ENCODE measurements at regions not wholly inside any gene's neighbourhood (a gene's known extent, or its start where the extent isn't known, plus 50 kb on each side); places are given as distances from the start of the nearest gene placed in this dataset.

DNA sequence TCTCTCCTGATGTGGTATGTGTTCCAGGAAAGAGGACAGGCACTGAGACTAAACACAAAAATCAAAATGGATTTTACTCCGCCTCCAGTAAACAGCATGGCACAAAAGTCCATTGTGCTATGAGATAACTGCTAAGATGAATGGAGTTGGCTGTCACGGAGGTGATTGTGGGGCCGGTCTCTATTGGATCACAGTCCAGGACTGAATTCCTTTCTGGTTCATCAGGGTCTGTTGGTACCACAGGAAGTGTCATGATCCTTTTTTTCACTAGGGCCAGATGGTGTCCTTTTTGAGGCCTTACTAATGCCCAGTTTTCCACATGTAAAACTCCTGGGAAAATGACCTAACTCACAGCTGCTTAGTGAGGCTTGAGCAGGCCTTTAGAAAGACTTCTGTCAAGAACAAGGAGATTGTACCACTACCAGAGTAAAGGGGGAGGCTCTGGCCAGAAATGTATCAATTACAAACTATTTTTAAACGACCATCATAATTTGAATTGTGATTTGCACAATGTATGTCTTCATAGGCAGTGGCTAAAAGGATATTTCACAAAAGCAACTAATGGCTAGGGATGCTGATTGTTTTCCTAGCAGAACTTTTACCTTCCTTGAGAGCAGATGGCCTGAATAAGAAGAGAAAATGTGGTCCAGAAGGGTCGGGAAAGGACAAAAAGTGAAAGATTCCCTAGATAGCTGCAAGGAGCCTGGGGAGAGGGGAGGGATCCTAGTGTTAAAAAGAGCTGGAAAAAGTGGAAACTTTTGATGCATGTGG, 192.2 kb upstream of the POU3F2 start:
- TF ChIP-seq, protein P1, sequence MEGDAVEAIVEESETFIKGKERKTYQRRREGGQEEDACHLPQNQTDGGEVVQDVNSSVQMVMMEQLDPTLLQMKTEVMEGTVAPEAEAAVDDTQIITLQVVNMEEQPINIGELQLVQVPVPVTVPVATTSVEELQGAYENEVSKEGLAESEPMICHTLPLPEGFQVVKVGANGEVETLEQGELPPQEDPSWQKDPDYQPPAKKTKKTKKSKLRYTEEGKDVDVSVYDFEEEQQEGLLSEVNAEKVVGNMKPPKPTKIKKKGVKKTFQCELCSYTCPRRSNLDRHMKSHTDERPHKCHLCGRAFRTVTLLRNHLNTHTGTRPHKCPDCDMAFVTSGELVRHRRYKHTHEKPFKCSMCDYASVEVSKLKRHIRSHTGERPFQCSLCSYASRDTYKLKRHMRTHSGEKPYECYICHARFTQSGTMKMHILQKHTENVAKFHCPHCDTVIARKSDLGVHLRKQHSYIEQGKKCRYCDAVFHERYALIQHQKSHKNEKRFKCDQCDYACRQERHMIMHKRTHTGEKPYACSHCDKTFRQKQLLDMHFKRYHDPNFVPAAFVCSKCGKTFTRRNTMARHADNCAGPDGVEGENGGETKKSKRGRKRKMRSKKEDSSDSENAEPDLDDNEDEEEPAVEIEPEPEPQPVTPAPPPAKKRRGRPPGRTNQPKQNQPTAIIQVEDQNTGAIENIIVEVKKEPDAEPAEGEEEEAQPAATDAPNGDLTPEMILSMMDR (IDR thresholded peaks at IDR 0.05), result no peak

DNA sequence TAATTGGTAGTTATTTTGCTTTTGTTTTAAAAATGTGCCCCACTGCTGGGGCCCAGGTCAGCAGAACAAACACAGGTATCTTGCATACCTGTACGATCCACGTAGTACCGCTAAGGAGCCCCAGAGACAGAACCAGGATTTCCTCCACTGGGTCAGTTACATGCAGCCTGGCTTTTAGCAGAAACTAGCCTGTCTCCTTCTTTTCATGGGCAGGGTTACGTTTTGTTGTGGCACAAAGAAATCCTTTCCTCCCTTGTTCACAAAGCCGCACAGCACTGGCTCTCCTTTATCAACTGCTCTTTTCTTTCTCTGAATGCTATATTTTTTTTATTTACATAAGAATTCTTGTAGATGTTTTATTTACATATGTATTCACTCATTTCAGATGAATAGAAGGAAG, 190.3 kb upstream of the POU3F2 start:
- TF ChIP-seq, protein P1 (IDR thresholded peaks at IDR 0.05), result no peak

DNA sequence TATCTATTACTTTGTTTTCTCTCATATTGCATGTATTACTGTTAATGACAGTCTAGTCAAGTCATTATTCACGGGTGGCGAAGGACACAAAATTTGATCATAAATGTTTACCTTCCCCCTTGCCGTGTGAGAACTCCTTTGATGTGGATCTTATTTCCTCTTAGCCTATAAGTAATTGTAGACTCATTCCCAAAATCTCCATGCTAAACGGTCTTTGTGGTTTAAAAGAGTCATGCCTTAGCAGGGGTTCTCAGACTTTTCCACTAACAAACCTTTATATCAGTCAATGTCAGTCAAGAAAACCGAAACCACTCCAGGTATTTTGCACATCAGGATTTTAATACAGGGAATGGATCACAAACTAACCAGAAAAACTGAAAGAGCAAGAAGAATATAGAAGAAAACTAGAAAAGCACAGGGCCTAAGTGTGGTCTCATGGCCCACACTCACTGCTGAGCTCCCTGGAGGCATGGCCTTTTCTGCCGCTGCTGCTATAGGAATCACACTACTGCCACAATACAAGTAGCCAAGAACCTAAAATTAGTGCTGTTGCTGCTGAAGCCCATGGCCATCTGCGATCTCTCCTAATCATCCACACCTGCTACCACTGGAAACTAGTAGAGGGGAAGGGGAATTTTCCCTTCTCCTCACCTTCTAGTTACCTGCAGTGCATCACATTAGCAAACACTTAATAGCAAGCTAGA, 186.0 kb upstream of the POU3F2 start:
- TF ChIP-seq, protein P1 (IDR thresholded peaks at IDR 0.05), result no peak

DNA sequence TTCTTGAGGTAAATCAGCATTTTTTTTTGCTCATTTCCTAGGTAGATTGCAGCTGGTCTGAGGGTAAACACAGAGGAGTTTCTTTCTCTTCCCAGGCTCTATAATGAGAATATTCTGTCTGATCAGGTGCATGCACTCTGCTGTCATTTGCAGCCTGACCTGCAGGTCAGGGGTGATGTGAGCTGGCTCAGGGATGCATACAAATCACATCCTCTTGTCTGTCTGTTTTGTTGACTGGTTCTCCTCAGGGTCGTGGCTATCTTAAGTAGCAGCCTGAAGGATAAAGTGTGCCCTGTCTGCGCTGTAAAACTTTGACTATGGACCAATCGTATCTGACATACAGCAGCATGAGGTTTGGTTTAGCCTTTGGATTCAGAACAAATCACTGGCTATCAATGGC, 183.4 kb upstream of the POU3F2 start:
- TF ChIP-seq, protein P1 (IDR thresholded peaks at IDR 0.05), result no peak

DNA sequence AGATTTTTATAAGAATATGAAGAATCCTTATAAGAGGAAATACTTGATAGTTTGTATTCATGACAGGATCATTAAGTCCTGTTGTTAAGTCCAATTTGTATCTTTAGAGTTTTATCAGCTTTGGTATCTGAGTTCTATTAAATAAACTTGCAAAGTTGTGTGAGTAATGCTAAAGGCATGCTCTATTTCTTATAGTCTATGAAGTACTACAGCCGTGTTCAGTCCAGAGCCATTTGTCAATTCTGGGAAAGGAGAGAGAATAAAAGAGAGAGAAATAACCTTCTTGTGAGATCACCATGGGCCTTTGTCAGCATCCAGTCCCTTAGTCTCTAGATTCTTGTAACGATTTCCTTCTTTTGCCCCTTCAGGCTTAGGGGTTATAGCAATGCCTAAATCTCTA, 181.2 kb upstream of the POU3F2 start:
- TF ChIP-seq, protein P1 (IDR thresholded peaks at IDR 0.05), result no peak

DNA sequence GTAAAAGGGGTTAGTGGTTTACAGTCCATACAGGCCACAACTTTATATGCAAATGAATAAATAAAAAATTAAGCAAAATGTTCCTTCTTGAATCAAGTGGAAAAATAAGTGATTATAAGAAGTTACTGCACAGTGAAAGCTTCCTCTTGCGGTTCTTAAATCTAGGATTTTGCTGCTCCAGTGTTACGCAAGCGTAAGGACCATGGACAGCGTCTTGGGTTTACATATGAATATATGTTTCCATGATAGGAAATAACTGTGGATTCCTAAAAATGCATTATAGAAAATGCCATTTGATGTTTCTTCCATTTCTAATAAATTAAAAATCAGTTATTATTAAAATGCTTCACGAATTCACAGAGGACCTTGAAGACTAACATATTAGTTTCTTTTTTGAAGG, 176.6 kb upstream of the POU3F2 start:
- TF ChIP-seq, protein P1 (IDR thresholded peaks at IDR 0.05), result no peak

DNA sequence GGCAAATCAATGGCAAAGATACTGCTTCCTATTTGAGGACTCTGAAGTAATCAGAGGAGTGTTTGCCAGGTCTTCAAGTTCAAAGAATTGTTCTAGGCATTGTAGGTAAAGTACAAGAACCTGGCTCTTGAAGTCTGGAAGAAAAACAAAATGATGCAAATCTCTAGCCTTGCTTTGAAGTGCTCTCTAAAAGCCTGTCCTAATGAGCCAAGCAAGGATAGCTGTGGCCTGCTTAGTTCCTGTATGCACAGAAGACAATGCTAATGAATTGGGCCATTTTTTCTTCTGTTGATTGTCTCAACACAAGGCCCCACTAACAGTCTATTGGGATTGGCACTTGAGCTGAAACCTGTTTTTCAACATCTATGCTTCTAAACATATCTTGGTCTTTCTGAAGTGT, 165.0 kb upstream of the POU3F2 start:
- TF ChIP-seq, protein P1 (IDR thresholded peaks at IDR 0.05), result no peak
